GM20000 (cell line): ENCODE measurements at regions not wholly inside any gene's neighbourhood (a gene's known extent, or its start where the extent isn't known, plus 50 kb on each side); places are given as distances from the start of the nearest gene placed in this dataset.

Experiments used
- DNase-seq: peaks from one replicate; pipeline ENCODE4 v3.0.0; 2012; ENCODE audit warnings: low spot score
- CTCF ChIP-seq: IDR thresholded peaks from 2 replicates; pipeline ENCODE4 v1.5.1; 2012; ENCODE audit warnings: mild to moderate bottlenecking, control low read depth; ENCODE audit errors: extremely low read depth, missing control alignments

GRCh38 chr15:26382444-26383072, 390.3 kb downstream of the GABRB3 start:
- no peak for TF ChIP-seq CTCF
- no peak for DNase-seq

- DNase-seq: no peak
- TF ChIP-seq CTCF: no peak
These were observed 394.6 kb downstream of the GABRB3 start for GRCh38 chr15:26378304-26378703.

DNA sequence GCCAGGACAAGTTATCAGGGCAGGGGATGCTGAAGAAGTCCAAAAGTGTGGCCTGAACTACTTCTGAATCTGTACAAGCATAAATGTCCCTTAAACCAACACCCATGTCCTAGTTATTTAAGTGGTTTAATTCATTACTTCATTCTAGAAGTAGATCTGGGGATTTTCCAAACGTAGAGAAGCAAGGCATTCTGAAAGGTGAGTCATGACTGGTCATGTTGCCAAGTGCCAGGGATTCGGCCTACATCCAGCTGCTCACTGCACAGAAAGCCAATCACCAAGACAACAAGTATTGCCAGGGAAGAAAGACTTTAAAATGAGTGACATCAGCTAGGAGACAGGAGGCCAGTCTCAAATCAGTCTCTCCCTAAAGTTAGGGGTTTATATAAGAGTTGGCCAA, 396.6 kb downstream of the GABRB3 start:
- no peak for DNase-seq
- no peak for TF ChIP-seq CTCF

DNA sequence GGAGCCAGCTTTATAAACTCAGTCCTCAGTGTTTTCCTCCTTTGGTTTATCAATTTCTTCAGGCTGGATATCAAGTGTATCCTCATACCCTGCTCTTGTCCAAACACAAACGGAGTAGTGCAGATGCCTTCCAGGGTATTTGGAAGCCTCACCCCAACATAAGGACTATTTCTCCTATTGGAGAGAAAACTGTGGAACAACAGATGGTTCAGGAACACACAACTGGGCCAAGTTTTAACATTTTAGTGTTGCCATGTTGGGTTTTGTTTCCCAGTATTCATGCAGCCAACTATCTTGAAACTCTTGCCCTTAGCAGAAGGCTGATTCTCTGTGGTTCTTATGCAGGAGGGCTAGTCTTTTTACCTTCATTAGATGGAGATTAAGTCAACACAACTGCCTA, 398.1 kb downstream of the GABRB3 start:
- no peak for TF ChIP-seq CTCF
- DNase-seq: no peak

GRCh38 chr15:26372706-26373105, 400.2 kb downstream of the GABRB3 start:
- TF ChIP-seq CTCF: no peak
- no peak for DNase-seq

DNA sequence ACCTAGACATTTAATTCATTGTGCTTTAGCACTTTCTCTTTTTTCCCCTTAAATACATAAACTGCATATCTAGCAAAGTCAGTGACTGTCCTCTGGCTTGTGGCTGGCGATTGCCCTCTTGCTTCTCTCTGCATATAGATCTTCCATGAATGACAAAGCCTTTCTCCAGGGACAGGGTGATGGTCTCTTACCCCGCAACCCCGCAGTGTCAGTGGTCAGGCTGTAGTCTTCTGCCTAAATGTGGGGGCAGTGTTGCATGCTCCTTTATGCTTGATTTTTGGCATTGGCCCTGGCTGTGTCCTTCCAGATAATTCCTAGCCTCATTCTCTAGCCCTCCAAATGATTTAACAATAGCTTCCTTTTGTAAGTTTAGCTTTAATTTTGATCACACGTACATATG, 407.8 kb downstream of the GABRB3 start:
- no peak for TF ChIP-seq CTCF
- no peak for DNase-seq

DNA sequence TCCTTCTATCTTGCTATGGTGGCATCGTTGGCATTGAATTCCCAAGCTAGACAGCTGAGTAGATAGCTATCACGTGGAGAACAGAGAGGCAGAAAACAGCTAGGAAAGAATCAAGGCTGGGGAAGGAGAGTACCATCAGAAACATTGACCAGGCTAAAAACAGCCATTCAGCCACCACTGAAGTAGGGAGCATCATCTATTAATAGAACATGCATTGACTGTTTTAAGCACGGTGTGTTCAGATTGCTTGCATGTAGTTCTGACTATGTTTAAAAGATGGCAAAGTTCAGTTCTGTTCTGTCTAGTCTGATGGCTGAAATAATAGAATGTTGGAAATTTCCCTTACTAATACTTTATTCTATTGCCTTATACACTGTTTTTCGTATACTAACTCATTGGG, 413.0 kb downstream of the GABRB3 start:
- TF ChIP-seq CTCF: no peak
- DNase-seq: no peak
